ENCODE measurements at regions not wholly inside any gene's neighbourhood (a gene's known extent, or its start where the extent isn't known, plus 50 kb on each side); places are given as distances from the start of the nearest gene placed in this dataset.

DNA sequence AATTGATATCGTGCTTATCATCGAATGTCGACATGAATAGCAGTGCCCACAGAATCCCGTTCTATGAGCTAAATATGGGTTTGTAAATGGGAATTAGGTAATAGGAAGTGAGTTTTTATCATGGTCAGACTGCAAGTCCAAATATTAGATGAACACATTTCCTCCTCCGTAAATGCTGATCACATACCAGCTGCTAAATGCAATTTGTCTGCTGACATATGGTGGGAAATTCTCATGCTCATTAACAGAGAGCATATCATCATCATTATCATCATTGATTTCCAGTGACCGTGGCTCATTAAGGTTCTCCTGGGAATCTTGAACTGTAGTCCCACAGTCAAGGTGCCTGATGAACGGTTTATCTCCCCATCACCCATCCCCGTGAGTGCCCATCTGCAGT lies 998.8 kb upstream of the TMEM132C start:
- DNase-seq = no peak

DNA sequence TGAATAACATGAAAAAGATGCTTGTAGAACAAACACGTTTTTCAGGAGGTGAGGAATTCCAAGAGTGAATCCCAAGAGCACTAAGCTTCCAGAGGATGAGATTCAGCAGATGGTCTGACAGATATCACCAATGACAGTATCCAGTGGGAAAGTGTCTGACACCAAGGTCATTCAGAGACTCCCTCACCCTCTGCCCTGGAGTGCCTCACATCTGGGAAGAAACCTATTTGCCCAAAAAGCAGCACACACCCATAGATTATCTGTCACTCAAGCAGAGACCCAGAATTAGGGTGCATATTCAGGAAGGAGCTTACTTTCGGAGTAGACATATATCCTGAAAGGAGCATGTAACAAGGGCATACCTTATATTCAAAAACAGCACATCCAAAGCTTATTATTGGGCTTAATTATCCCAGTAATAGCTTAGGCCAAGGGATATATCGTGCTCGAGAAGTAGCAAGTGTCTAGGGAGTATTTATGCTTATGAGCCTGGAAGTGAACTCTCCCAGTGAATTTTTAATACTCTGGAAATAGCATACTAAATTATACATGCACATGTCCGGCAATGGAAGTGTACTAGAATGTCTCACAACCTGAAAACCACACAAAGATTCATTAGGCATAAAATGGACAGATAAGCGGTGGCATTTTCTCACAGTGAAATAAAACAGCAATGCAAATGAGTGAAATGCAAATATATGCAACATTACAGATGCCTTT lies 998.1 kb upstream of the TMEM132C start:
- no peak for DNase-seq

DNA sequence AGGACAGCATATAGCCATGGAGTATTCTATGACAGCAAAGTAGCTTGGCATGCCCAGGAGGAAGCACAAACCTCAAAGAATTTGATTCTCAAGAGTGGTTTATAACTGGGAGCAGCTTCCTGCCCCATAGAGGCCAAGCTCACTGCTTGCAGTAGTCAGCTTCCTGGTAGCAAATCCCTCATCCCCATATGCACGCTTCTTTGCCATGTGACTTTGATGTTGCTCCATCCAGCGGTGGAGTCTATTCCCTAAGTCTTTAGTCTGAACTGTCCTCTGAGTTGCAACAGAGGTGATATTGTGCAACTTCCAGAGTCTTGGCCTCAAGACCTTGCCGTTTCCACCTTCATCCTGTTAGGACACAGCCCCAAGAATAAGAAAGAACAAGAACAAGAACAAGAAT lies 996.8 kb upstream of the TMEM132C start:
- no peak for DNase-seq

DNA sequence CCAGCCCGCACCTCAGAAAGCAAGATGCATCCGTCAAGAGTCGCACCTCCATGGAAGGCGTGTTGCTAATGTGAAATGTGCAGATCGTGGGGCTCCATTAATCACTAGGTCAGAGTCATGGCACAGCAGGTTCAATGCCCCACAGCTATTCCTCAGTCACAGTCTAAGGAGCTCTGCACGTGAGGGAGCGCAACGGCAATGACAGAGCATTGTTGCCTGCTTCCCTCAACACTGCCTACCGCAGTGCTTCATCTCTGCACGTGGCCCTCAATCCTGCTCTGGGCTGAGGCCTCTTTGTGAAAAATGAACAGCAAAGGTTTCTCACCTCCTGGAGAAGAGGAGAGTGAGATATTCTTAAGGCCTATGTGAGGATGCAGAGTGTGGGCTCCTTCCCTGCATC lies 995.2 kb upstream of the TMEM132C start:
- DNase-seq = no peak

DNA sequence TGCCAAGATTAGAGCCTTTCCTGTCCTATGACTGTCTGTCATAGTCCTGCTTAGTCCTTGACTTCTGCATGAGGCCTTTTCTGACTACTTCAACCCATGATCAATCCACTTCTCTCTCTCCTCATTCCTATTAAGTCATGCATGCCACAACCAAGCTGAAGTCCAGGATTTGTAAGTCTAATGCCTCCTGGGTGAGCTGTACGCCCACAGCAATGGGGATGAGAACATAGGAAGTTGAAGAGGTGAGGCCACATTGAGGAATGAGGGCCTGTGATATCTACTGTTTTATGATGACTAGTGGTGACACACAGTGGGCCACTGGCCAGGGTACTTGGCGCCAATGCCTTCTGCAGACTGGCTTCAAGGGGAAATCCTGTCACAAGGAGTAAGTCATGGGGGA lies 994.1 kb upstream of the TMEM132C start:
- no peak for DNase-seq

- no peak for DNase-seq
Measured at GRCh38 chr12:127273626-127274025, 993.3 kb upstream of the TMEM132C start.

- no peak for DNase-seq
Measured at GRCh38 chr12:127275416-127275815, 991.6 kb upstream of the TMEM132C start.

- DNase-seq = no peak
Measured at GRCh38 chr12:127277882-127278281, 989.1 kb upstream of the TMEM132C start.

DNA sequence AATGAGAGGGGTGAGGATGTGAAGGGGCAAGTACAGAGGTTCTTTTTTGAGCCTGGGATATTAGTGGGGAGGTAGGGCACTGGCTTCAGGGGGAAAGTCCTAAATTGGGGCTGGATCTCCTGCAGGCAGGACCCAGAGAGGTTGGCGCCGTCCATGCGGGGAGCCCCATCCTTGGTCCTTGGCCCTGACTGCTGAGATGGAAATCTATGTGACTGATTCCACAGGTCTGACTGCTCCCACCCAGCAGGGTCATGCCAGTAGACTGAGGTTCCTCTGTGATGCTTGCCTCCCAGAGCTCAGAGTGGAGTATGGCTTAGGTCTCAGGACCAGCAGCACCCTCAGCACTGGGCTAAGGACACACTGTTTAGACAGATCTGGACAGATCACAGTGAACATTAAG lies 988.6 kb upstream of the TMEM132C start:
- DNase-seq = no peak

GRCh38 chr12:127280393-127281275 lies 986.3 kb upstream of the TMEM132C start:
- DNase-seq = peak; percentile 28 to 39

DNA sequence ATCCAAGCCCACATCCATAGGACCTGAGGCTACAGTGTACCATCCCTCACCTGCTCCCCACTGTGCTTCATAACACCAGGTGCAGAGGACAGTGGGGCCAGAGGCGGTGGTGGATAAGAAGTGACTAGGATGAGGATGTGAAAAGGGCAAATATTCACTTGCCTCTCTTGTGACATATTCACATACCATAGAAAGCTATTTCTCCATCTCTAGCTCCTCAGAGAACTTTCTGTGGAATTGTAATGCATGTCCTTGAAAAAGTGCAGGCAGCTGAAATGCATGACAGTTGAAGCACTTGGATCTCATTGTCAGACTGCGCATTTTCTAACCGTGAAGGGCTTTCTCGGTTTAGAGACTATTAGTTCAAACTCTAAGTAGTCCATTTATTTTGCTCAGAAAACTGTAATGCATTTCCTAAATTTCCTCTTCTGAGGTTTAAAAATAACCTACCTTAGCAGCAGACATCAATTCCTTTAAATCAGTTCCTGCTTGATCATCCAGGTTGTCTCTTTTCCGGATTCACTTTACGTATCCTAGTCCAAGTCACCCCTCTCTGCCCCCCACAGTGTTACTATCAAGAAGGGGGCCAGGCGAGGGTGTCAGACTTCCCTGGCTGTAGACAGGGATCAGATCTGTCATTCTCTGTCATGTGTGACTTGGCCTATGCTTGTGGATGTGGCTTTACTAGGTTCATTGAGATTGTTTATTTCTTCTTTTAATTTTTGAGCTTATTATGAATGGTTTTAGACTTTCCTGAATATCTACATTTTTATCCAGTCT lies 984.0 kb upstream of the TMEM132C start:
- no peak for DNase-seq

DNA sequence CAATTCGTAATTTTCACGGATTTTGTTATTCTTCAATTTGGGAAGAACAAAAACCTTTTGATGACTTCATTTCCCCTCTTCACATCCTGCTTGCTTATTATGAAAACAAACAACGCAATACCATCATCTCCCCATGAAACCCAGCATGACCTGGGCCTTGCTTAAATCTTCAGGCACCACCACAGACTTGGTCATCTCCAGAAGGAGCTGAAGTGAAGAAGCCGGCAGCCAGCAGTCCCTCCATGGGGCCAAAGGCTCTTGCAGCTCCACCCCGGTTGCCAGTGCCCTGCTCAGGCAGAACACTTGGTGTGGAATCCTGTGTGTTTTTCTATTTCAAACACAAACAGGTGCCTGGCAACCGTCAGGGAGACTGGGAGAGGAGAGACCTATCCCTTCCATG lies 982.9 kb upstream of the TMEM132C start:
- no peak for DNase-seq

- no peak for DNase-seq
Measured at GRCh38 chr12:127284870-127285431, 982.0 kb upstream of the TMEM132C start.

GRCh38 chr12:127286281-127286680 lies 980.7 kb upstream of the TMEM132C start:
- no peak for DNase-seq

GRCh38 chr12:127287256-127287655 lies 979.7 kb upstream of the TMEM132C start:
- no peak for DNase-seq

DNA sequence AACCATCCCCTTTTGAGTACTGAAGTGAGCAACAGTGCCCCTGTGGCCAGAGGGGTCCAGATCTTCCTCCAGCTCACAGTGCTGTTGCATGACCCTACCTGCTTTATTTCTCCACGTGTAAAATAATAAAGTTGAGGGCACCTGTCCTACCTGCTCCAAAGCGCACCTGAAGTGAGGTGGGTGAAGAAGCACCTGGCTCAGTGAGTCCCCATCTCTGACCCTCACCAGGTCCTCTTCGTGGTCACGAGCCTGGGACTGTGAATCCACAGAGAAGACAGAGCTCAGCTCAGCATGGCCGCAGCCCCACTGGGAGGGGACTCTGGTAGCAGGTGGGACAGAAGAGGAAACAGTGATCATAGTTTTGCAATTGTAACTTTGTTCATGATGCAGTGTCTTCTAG lies 976.7 kb upstream of the TMEM132C start:
- DNase-seq = no peak

DNA sequence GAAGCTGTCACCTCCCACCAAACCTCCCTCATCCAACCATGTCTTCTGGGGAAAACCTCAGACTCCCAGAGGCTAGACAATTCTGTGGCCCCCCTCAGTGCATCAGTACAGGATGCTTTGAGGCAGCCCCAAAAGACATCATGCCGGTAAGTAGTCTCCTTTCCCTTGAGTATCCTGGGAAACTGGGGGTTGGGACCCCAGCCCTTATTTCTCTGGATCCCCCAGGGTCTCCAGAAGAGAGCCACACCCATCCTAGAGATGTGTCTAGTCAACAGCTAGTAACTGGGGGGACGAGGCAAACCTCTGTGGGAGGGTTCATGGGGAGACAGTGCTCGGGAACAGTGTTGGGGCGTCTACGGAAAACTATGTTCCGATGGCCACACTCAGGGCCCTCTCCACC lies 974.2 kb upstream of the TMEM132C start:
- no peak for DNase-seq

GRCh38 chr12:127293507-127294310 lies 973.3 kb upstream of the TMEM132C start:
- peak; percentile 21 for DNase-seq

GRCh38 chr12:127294651-127295210 lies 972.2 kb upstream of the TMEM132C start:
- DNase-seq = no peak

DNA sequence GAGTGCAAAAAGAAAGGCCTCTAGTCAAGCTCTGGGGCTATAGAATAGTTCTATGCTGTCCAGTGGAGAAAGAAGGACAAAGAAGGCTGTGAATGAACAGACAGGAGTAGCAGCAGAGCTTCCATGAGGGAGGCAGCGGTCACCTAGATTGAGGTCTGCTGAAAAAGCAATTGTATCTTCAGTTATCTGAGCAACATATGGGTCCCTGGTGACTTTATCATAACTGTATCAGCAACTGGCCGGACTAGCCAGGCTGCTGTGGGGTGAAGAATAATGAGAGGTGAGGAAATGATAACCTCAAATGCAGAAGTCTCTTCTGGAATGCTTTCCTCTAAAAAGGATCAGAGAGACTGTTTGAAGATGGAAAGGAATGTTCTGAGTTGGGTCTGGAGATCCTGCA lies 971.3 kb upstream of the TMEM132C start:
- no peak for DNase-seq

- DNase-seq = no peak
Measured at GRCh38 chr12:127296591-127296990, 970.4 kb upstream of the TMEM132C start.

GRCh38 chr12:127297327-127297726 lies 969.6 kb upstream of the TMEM132C start:
- no peak for DNase-seq

All from activated CD4-positive, alpha-beta T cell treated with anti-CD3 and anti-CD28 coated beads, Interleukin-2, amount 50 U/mL, for 4 hours (primary cell).